GM23248 (cell line): ENCODE measurements at regions not wholly inside any gene's neighbourhood (a gene's known extent, or its start where the extent isn't known, plus 50 kb on each side); places are given as distances from the start of the nearest gene placed in this dataset.

Experiments
- DNase-seq: peaks from one replicate; pipeline ENCODE4 v3.0.0-alpha.2; 2015
- H2AFZ ChIP-seq: fragments of 200-600 bp; sonication (generic); 2 replicates; pipeline ENCODE4 v1.6.1; 2016; ENCODE audit warnings: antibody characterized with exemption
- H3F3A ChIP-seq: fragments of 200-600 bp; sonication (generic); 2 replicates; pipeline ENCODE4 v1.6.1; 2016; ENCODE audit warnings: mild to moderate bottlenecking, antibody characterized with exemption, mixed run types; ENCODE audit not compliant: insufficient read depth
- H3K27ac ChIP-seq: fragments of 200-600 bp; sonication (generic); 2 replicates; pipeline ENCODE4 v1.5.1; 2016; ENCODE audit warnings: mild to moderate bottlenecking
- H3K27me3 ChIP-seq: fragments of 200-600 bp; sonication (generic); replicated peaks from 2 replicates; pipeline ENCODE4 v1.6.1; 2016; ENCODE audit warnings: mild to moderate bottlenecking; ENCODE audit not compliant: insufficient read depth
- H3K36me3 ChIP-seq: fragments of 200-600 bp; sonication (generic); 2 replicates; pipeline ENCODE4 v1.6.1; 2016; ENCODE audit warnings: low read depth, mild to moderate bottlenecking
- H3K4me1 ChIP-seq: fragments of 200-600 bp; sonication (generic); 2 replicates; pipeline ENCODE4 v1.6.1; 2016; ENCODE audit warnings: mild to moderate bottlenecking; ENCODE audit not compliant: insufficient read depth
- H3K4me2 ChIP-seq: fragments of 200-600 bp; sonication (generic); one replicate; pipeline ENCODE4 v1.6.1; 2016; ENCODE audit warnings: mild to moderate bottlenecking; ENCODE audit not compliant: unreplicated experiment
- H3K4me3 ChIP-seq: fragments of 200-600 bp; sonication (generic); 2 replicates; pipeline ENCODE4 v1.5.1; 2016; ENCODE audit warnings: mild to moderate bottlenecking
- H3K79me2 ChIP-seq: fragments of 200-600 bp; sonication (generic); 2 replicates; pipeline ENCODE4 v1.6.1; 2016; ENCODE audit warnings: mild to moderate bottlenecking; ENCODE audit not compliant: insufficient read depth
- H3K9ac ChIP-seq: fragments of 200-600 bp; sonication (generic); 2 replicates; pipeline ENCODE4 v1.6.1; 2016; ENCODE audit warnings: mild to moderate bottlenecking
- H3K9me2 ChIP-seq: fragments of 200-600 bp; sonication (generic); 2 replicates; pipeline ENCODE4 v1.6.1; 2016; ENCODE audit warnings: mixed run types, mild to moderate bottlenecking, moderate library complexity; ENCODE audit not compliant: insufficient read depth
- H3K9me3 ChIP-seq: fragments of 200-600 bp; sonication (generic); one replicate; pipeline ENCODE4 v1.6.1; 2017; ENCODE audit warnings: low read depth
- H4K20me1 ChIP-seq: fragments of 200-600 bp; sonication (generic); 2 replicates; pipeline ENCODE4 v1.6.0; 2016; ENCODE audit not compliant: insufficient read depth
- EZH2 ChIP-seq: fragments of 200-600 bp; sonication (generic); IDR thresholded peaks from 2 replicates; pipeline ENCODE4 v1.6.1; 2018; ENCODE audit warnings: antibody characterized with exemption, mild to moderate bottlenecking; ENCODE audit not compliant: insufficient read depth, poor library complexity, severe bottlenecking
- EZH2phosphoT487 ChIP-seq: fragments of 200-600 bp; sonication (generic); IDR thresholded peaks from 2 replicates; pipeline ENCODE4 v1.6.1; 2018; ENCODE audit warnings: antibody characterized with exemption, moderate library complexity, mild to moderate bottlenecking, low read depth; ENCODE audit not compliant: insufficient read depth
- WGBS, 2 experiments: methylation state at CpG; one replicate each; pipeline ENCODE4 v1.1.6; 2015 to 2017; ENCODE audit warnings: low lambda C conversion rate in 2 of 2, low coverage in 1 of 2; ENCODE audit errors: missing lambda C conversion rate in 2 of 2; 5-methylcytosine and 5-hydroxymethylcytosine counted together
- in situ Hi-C: fragments of 300-500 bp; cut with MboI; formaldehyde crosslinking; loops from 2 replicates; pipeline ENCODE4 v1.15.0; 2020

DNA sequence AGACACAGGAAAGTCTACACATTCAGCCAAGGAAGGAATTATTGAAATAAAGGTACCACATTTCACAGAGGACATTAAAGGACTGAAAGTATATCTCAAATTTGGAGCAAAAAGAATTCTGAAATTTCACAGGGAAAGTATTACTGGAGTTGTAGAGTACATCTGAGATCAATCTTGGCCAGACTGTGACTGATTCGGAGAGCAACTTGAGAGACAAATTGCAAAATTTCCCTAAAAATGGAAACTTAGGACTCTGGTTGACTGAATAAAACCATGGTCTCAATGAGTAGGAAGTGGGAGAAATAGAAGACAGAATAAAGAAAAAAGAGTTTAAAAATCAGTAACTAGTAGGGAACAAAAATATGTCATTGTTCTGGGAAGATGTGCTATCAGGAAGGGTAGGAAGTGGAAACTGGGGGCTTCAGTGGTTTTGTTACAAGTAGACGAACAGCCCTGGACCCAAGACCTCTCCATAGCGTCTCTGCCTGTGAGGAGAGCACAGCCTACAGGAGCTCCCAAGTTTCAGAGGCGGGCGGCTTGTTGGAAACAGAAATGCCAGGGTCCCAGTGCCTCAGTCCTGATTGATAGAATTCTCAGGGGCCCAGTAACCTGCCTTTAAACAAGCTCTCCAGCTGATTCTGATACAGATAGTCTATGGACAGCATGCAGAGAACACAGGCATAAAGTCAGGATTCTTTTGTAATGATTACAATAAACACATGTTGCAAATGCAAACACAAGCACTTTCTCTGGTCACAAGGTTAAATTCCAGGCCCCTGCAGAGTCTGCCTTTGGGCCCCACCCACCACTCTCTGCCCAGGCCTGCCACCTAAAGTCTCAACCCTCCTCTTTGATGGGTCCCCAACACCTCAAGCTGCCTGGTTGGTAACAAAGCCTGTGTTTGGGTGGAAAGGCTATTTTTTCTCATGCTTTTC, 63.1 kb downstream of the BBS10 start:
- Histone ChIP-seq H3K4me2 (peak overlapping the region; percentile 33), H4K20me1 (no peaks in the 10 kb centered on the region), H3K27ac (no peak overlapping the region), H3K4me1 (peaks cover 24% of the 10 kb centered on the region), H3K4me3 (no peak overlapping the region), H3K9me3 (no peaks in the 10 kb centered on the region), H3K27me3 (no peaks in the 10 kb centered on the region), H3K9ac (no peak overlapping the region), H3K79me2 (no peaks in the 10 kb centered on the region), H3K36me3 (no peaks in the 10 kb centered on the region), H2AFZ (peak overlapping the region; percentile 42), H3F3A (peaks cover 13% of the 10 kb centered on the region; the same call in 1 of the 2 replicates), H3K9me2 (no peaks in the 10 kb centered on the region)
- TF ChIP-seq EZH2 (no peak), EZH2phosphoT487 (no peak)
- 82 to 84% methylated on average over 5 of the region's 5 CpGs for WGBS, 2 experiments
- in situ Hi-C loops, result no loop called here
- DNase-seq, result peak; percentile 43

- Histone ChIP-seq H3K79me2 (no peaks in the 10 kb centered on the region), H3K4me1 (peaks cover 23% of the 10 kb centered on the region), H2AFZ (no peak overlapping the region), H3K4me2 (no peak overlapping the region), H3K27ac (no peak overlapping the region), H3K4me3 (no peak overlapping the region), H3K9ac (no peak overlapping the region), H3K36me3 (no peaks in the 10 kb centered on the region), H4K20me1 (no peaks in the 10 kb centered on the region), H3K27me3 (no peaks in the 10 kb centered on the region), H3K9me3 (no peaks in the 10 kb centered on the region), H3K9me2 (no peaks in the 10 kb centered on the region), H3F3A (peaks cover 13% of the 10 kb centered on the region; the same call in 1 of the 2 replicates)
- in situ Hi-C loops, result no loop called here
- TF ChIP-seq EZH2, result no peak
- no peak for TF ChIP-seq EZH2phosphoT487
- DNase-seq, result no peak
Observed at GRCh38 chr12:76282744-76283143, 65.5 kb downstream of the BBS10 start.

DNA sequence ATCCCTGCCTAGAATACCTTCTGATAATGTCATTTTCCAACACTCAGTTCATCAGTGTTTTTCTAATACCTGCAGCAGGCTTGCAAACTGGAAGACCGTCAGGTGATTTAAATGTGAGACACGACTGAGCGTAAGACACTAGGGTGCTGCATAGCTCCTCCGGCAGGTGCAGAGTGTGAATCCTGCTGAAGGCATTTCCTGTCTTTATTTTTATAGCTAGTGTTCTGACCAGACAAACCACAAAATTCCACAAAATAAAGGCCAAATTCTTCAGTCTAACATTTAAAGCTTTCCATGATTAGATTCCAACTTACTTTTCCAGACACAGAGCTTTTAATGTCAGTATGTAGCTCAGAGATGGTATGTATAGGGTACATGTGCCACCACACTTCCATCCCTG, 70.7 kb downstream of the BBS10 start:
- Histone ChIP-seq H3K9ac (no peak overlapping the region), H3F3A (peaks cover 19% of the 10 kb centered on the region), H3K4me2 (peak overlapping the region; percentile 60), H3K36me3 (no peaks in the 10 kb centered on the region), H4K20me1 (no peaks in the 10 kb centered on the region), H3K4me1 (peaks cover 34% of the 10 kb centered on the region), H3K9me2 (no peaks in the 10 kb centered on the region), H2AFZ (no peak overlapping the region), H3K27ac (no peak overlapping the region), H3K9me3 (no peaks in the 10 kb centered on the region), H3K4me3 (no peak overlapping the region), H3K27me3 (no peaks in the 10 kb centered on the region), H3K79me2 (no peaks in the 10 kb centered on the region)
- in situ Hi-C loops, result no loop called here
- WGBS, 2 experiments, result 24 to 40% methylated on average over 4 of the region's 4 CpGs
- DNase-seq, result peak; percentile 59
- no peak for TF ChIP-seq EZH2phosphoT487

DNA sequence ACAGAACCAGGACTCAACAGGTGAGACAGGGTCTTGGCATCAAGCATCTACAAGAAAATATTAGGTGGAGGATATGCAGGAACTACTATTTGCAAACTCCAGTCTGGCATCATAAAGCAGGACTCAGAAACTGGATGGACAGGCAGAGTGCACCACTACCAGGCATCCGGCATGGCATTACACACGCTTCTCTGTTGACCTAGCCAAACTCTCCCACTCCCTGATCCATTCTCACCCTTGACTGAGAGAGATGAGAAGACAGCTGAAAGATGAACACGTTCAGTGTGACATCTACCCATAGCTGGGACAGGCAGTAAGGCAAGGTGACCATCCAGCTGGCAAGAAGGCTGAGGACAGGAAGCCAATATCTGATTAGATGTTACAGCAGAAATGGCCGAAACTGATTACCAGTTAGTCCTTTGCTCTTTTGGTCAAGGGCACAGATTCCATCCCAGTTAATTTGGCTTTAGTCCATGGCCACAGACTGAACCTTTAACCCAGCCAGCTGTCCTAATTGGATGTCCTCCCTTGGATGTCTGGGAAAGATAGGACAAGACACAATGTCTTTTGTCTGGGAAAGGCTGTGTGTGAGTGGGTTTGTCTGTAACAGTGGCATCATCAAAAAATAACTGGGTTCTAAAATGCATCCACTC, 71.6 kb downstream of the BBS10 start:
- H3K4me3 ChIP-seq, result no peak overlapping the region
- no peak for DNase-seq
- no peaks in the 10 kb centered on the region for H3K27me3 ChIP-seq
- in situ Hi-C loops, result no loop called here
- peaks cover 34% of the 10 kb centered on the region for H3K4me1 ChIP-seq
- H3K9ac ChIP-seq, result no peak overlapping the region
- no peaks in the 10 kb centered on the region for H3K9me3 ChIP-seq
- H3K36me3 ChIP-seq, result no peaks in the 10 kb centered on the region
- no peak overlapping the region for H2AFZ ChIP-seq
- H3K79me2 ChIP-seq, result no peaks in the 10 kb centered on the region
- H3K9me2 ChIP-seq, result no peaks in the 10 kb centered on the region
- no peak overlapping the region for H3K27ac ChIP-seq
- H3F3A ChIP-seq, result peaks cover 19% of the 10 kb centered on the region
- no peaks in the 10 kb centered on the region for H4K20me1 ChIP-seq
- WGBS, 2 experiments, result 84 to 88% methylated on average over 4 of the region's 4 CpGs
- TF ChIP-seq EZH2phosphoT487 (no peak), EZH2 (no peak)
- no peak overlapping the region for H3K4me2 ChIP-seq
